ENCODE measurements at regions not wholly inside any gene's neighbourhood (a gene's known extent, or its start where the extent isn't known, plus 50 kb on each side); places are given as distances from the start of the nearest gene placed in this dataset.
A peak's percentile ranks its signal among the peaks of the same experiment; 100 is the strongest.

- TF ChIP-seq POLR2A (IDR thresholded peaks at IDR 0.05; ENCODE audit: low read depth, low read length) (peak; percentile 16; the same call in 1 of the 2 replicates), POLR2AphosphoS5 (IDR thresholded peaks at IDR 0.05; ENCODE audit: low read depth, low read length) (peak; percentile 77), TAF1 (IDR thresholded peaks at IDR 0.05; ENCODE audit: borderline replicate concordance, low read depth, low read length) (0 out of 2 replicates have a peak, but pooled peaks have one; percentile 17)
These were observed 336.3 kb downstream of the TMEM121 start for GRCh38 chr14:105862581-105863239.
